GM10266 (cell line): ENCODE measurements at regions not wholly inside any gene's neighbourhood (a gene's known extent, or its start where the extent isn't known, plus 50 kb on each side); places are given as distances from the start of the nearest gene placed in this dataset.
A peak's percentile ranks its signal among the peaks of the same experiment; 100 is the strongest.

Source experiments
- DNase-seq: peaks from one replicate; pipeline ENCODE4 v3.0.0; 2012; ENCODE audit errors: extremely low spot score
- CTCF ChIP-seq: IDR thresholded peaks from 2 replicates; pipeline ENCODE4 v1.5.1; 2012; ENCODE audit warnings: mild to moderate bottlenecking, low read depth; ENCODE audit not compliant: control insufficient read depth, insufficient read depth; ENCODE audit errors: missing control alignments

- TF ChIP-seq CTCF, result no peak
- no peak for DNase-seq
Measured at GRCh38 chr17:72429066-72429638, 308.3 kb downstream of the SOX9 start.

- peak; percentile 24 for TF ChIP-seq CTCF
- no peak for DNase-seq
Measured at GRCh38 chr17:72430611-72431432, 310.0 kb downstream of the SOX9 start.

GRCh38 chr17:72432143-72432621 is 311.4 kb downstream of the SOX9 start:
- no peak for DNase-seq
- no peak for TF ChIP-seq CTCF

- DNase-seq, result no peak
- TF ChIP-seq CTCF, result no peak
Measured at GRCh38 chr17:72432881-72433280, 312.1 kb downstream of the SOX9 start.

- TF ChIP-seq CTCF, result no peak
- no peak for DNase-seq
Measured at GRCh38 chr17:72433797-72434196, 313.0 kb downstream of the SOX9 start.

DNA sequence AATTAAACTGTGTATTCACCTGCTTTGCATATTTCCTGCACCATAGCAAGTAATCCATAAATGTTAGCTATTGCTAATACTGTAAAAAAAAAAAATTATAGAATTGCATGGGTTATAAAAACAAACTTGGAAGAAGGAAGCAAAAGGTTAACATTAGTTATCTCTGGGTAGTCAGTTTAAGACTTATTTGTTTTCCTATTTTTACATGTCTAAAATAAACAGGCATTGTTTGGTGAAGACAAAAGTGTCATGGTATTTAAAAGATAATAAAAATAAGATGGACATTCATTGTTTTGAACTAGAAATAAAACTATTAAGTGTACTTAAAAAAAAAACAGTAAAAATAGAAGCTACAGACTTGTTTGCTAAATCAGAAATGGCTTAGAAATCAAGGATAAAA is 313.8 kb downstream of the SOX9 start:
- TF ChIP-seq CTCF, result no peak
- no peak for DNase-seq
